HG03045 (cell line): ENCODE measurements at regions not wholly inside any gene's neighbourhood (a gene's known extent, or its start where the extent isn't known, plus 50 kb on each side); places are given as distances from the start of the nearest gene placed in this dataset.
"Not testable (repeated sequence)": the region's sequence is repeated elsewhere in the genome, so short reads cannot be mapped to it uniquely, and the experiment has no call there.

Experiments
- ATAC-seq: cut with Tn5 transposase; IDR thresholded peaks from one replicate; pipeline ENCODE4 v1.9.1; 2021; ENCODE audit warnings: mild to moderate bottlenecking, moderate library complexity; ENCODE audit not compliant: unreplicated experiment

- ATAC-seq = no peak
These were observed 109.2 kb downstream of the TMEM121 start for GRCh38 chr14:105635560-105635959.

- ATAC-seq = not testable (repeated sequence)
These were observed 109.6 kb downstream of the TMEM121 start for GRCh38 chr14:105636021-105636420.

- no peak for ATAC-seq
These were observed 110.6 kb downstream of the TMEM121 start for GRCh38 chr14:105636935-105637334.

- ATAC-seq = not testable (repeated sequence)
These were observed 111.0 kb downstream of the TMEM121 start for GRCh38 chr14:105637345-105637744.

- ATAC-seq = not testable (repeated sequence)
These were observed 113.9 kb downstream of the TMEM121 start for GRCh38 chr14:105639969-105640931.

- ATAC-seq = no peak
These were observed 114.9 kb downstream of the TMEM121 start for GRCh38 chr14:105641075-105641937.

GRCh38 chr14:105641951-105642350 is 115.6 kb downstream of the TMEM121 start:
- ATAC-seq = not testable (repeated sequence)

- not testable (repeated sequence) for ATAC-seq
These were observed 116.1 kb downstream of the TMEM121 start for GRCh38 chr14:105642486-105642885.

GRCh38 chr14:105643406-105644052 is 117.1 kb downstream of the TMEM121 start:
- not testable (repeated sequence) for ATAC-seq

- ATAC-seq = not testable (repeated sequence)
These were observed 117.7 kb downstream of the TMEM121 start for GRCh38 chr14:105644053-105644435.

GRCh38 chr14:105644457-105644856 is 118.1 kb downstream of the TMEM121 start:
- not testable (repeated sequence) for ATAC-seq

- not testable (repeated sequence) for ATAC-seq
These were observed 118.5 kb downstream of the TMEM121 start for GRCh38 chr14:105644891-105645290.

- ATAC-seq = peak; percentile 43
These were observed 119.0 kb downstream of the TMEM121 start for GRCh38 chr14:105645389-105645788.

GRCh38 chr14:105646175-105646574 is 119.8 kb downstream of the TMEM121 start:
- ATAC-seq = no peak

GRCh38 chr14:105646711-105647281 is 120.4 kb downstream of the TMEM121 start:
- ATAC-seq = not testable (repeated sequence)

- ATAC-seq = not testable (repeated sequence)
These were observed 121.0 kb downstream of the TMEM121 start for GRCh38 chr14:105647426-105647783.

- no peak for ATAC-seq
These were observed 121.6 kb downstream of the TMEM121 start for GRCh38 chr14:105647784-105648608.

GRCh38 chr14:105648609-105649535 is 122.5 kb downstream of the TMEM121 start:
- not testable (repeated sequence) for ATAC-seq

GRCh38 chr14:105652317-105652716 is 125.9 kb downstream of the TMEM121 start:
- ATAC-seq = not testable (repeated sequence)
